Osteocyte (in vitro differentiated cells): ENCODE measurements at regions not wholly inside any gene's neighbourhood (a gene's known extent, or its start where the extent isn't known, plus 50 kb on each side); places are given as distances from the start of the nearest gene placed in this dataset.

Source experiments
- DNase-seq: peaks from one replicate; pipeline ENCODE4 v3.0.0; 2021; ENCODE audit warnings: mixed read lengths; ENCODE audit not compliant: unreplicated experiment; ENCODE audit errors: extremely low spot score
- H3K27ac Mint-ChIP-seq: one replicate; pipeline ENCODE4 v1.8.0; 2021; ENCODE audit warnings: mild to moderate bottlenecking, mixed read lengths; ENCODE audit not compliant: unreplicated experiment
- H3K27me3 Mint-ChIP-seq: one replicate; pipeline ENCODE4 v1.8.0; 2021; ENCODE audit warnings: mixed read lengths; ENCODE audit not compliant: unreplicated experiment
- H3K36me3 Mint-ChIP-seq: one replicate; pipeline ENCODE4 v1.8.0; 2021; ENCODE audit warnings: mixed read lengths; ENCODE audit not compliant: unreplicated experiment
- H3K4me1 Mint-ChIP-seq: one replicate; pipeline ENCODE4 v1.8.0; 2021; ENCODE audit warnings: mixed read lengths; ENCODE audit not compliant: unreplicated experiment
- H3K4me3 Mint-ChIP-seq: one replicate; pipeline ENCODE4 v1.8.0; 2021; ENCODE audit warnings: mild to moderate bottlenecking, moderate library complexity, mixed read lengths; ENCODE audit not compliant: unreplicated experiment
- H3K9me3 Mint-ChIP-seq: one replicate; pipeline ENCODE4 v1.8.0; 2021; ENCODE audit warnings: mixed read lengths; ENCODE audit not compliant: unreplicated experiment
- TF ChIP-seq, protein P1 (sequence below): fragments of 200-600 bp; sonication (generic); IDR thresholded peaks from 2 replicates; pipeline ENCODE4 v1.5.0; 2021; ENCODE audit warnings: antibody characterized with exemption, mild to moderate bottlenecking, moderate library complexity

DNA sequence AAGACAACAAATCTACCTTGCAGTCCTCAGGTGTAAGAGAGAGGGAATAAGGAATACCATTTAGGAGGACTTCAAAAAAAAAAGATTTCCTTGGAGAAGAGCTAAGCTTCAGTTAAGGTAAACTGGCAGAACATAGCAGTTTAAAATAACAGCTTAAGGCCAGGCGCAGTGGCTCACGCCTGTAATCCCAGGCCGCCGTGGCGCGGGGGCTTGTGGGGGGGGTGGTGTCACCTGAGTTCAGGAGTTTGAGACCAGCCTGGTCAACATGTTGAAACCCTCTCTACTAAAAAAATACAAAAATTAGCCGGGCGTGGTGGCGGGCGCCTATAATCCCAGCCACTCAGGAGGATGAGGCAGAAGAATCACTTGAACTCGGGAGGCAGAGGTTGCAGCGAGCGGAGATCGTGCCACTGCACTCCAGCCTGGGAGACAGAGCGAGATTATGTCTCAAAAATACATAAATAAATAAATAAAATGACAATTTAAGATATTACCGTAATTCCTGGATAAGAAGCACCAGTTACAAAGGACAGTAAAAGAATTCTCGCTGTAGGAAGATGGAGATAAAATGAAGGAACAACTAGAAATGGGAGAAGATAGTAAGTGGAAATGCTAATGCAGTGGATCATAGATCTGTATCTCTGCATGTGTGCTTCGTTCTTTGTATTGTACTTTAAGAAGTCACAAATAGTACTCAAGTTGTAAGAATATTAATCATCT, 1140.2 kb downstream of the NCAM2 start:
- Mint-ChIP-seq H3K27me3 (peaks cover 2% of the 10 kb centered on the region), H3K9me3 (peaks cover 6% of the 10 kb centered on the region), H3K27ac (no peak overlapping the region), H3K36me3 (no peaks in the 10 kb centered on the region), H3K4me1 (no peaks in the 10 kb centered on the region), H3K4me3 (no peak overlapping the region)
- DNase-seq = no peak
- TF ChIP-seq, protein P1, sequence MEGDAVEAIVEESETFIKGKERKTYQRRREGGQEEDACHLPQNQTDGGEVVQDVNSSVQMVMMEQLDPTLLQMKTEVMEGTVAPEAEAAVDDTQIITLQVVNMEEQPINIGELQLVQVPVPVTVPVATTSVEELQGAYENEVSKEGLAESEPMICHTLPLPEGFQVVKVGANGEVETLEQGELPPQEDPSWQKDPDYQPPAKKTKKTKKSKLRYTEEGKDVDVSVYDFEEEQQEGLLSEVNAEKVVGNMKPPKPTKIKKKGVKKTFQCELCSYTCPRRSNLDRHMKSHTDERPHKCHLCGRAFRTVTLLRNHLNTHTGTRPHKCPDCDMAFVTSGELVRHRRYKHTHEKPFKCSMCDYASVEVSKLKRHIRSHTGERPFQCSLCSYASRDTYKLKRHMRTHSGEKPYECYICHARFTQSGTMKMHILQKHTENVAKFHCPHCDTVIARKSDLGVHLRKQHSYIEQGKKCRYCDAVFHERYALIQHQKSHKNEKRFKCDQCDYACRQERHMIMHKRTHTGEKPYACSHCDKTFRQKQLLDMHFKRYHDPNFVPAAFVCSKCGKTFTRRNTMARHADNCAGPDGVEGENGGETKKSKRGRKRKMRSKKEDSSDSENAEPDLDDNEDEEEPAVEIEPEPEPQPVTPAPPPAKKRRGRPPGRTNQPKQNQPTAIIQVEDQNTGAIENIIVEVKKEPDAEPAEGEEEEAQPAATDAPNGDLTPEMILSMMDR = no peak

DNA sequence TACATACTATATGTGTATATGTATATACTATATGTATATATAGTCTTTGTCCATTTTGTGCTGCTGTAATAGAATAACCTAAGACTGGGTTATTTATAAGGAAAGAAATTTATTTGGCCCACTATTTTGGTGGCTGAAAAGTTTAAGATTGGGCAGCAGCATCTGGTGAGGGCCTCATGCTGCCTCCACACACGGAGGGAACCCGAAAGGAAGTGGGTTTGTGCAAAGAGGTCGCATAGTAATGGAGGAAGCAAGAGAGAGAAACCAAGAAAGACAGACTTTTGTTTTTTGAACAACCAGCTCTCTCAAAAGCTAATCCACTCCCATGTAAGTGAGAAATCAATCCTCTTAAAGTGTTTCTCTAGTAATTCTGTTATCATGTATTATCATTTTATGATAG, 1147.3 kb downstream of the NCAM2 start:
- no peak for DNase-seq

DNA sequence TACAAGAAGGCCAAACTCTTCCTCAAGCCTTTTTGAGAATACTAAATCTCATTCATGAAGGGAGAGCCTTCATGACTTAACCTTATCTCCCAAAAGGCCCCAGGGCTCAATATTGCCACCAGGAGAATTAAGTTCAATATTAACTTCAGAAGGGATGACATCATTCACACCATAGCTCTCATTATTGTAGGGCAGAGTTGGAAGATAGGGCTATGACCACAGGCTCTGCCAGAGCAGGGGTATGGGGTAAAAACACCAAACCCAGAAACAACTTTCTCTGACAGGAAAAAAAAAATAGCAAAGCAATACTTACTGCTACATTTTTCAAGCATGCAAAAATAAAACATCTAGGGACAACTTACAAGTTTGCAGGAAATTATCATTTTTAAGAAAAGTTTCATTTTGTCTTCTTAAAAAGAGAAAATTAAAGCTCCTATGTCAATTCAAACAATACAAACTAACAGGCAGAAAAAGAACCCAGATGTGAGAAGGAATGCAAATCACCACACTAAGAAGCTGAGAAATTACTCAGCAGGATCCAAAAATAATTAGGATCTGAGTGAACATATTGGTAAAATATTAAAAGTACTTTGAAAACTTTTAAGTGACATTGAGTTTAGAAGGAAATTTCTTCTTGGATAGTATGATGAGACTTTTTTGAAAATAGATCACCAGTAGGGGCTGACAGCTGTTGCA, 1156.5 kb downstream of the NCAM2 start:
- H3K27ac Mint-ChIP-seq = no peak overlapping the region
- H3K36me3 Mint-ChIP-seq = no peaks in the 10 kb centered on the region
- TF ChIP-seq, protein P1 = no peak

More for the DNA sequence above, 1147.3 kb downstream of the NCAM2 start:
- Mint-ChIP-seq H3K36me3 (no peaks in the 10 kb centered on the region), H3K27ac (no peak overlapping the region), H3K4me3 (no peak overlapping the region), H3K4me1 (no peaks in the 10 kb centered on the region), H3K9me3 (peaks cover 19% of the 10 kb centered on the region), H3K27me3 (no peaks in the 10 kb centered on the region)
- TF ChIP-seq, protein P1 = no peak

DNA sequence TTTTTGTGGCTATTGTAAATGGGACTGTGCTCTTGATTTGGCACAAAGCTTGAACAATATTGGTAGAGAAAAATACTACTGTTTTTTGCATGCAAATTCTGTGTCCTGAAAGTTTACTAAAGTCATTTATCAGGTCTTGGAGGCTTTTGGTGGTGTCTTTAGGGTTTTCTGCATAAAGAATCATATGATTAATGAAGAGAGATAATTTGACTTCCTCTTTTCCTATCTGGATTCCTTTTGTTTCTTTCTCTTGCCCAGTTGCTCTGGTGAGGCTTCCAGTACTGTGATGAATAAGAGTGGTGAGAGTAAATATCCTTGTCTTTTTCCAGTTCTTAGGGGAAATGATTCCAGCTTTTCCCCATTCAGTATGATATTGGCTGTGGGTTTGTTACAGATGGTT, 1166.7 kb downstream of the NCAM2 start:
- Mint-ChIP-seq H3K4me3 (no peak overlapping the region), H3K27ac (no peak overlapping the region), H3K4me1 (no peaks in the 10 kb centered on the region), H3K27me3 (peaks cover 3% of the 10 kb centered on the region), H3K36me3 (no peaks in the 10 kb centered on the region), H3K9me3 (peaks cover 16% of the 10 kb centered on the region)
- TF ChIP-seq, protein P1 = no peak
- DNase-seq = no peak

More for the DNA sequence above, 1156.5 kb downstream of the NCAM2 start:
- no peak overlapping the region for H3K4me3 Mint-ChIP-seq
- DNase-seq = no peak
- peaks cover 7% of the 10 kb centered on the region for H3K9me3 Mint-ChIP-seq
- H3K4me1 Mint-ChIP-seq = no peaks in the 10 kb centered on the region
- no peaks in the 10 kb centered on the region for H3K27me3 Mint-ChIP-seq

DNA sequence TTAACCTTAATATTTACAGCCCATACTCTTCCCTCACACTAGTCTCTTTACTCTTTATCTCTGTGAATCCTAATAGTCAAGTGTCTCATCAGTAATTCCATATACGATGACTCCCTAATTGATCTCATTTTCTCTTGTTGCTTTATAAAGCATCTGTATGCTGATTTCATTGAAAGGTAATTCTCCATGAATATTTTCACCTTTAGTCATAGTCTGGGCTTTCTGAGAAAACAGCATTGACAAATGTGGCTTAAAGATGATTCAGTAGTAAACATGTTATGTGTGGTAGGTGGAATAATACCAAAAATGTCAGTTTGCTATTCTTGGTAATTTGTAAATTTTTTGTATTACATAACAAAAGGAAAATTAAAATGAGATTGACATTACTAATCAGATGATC, 1176.5 kb downstream of the NCAM2 start:
- peaks cover 9% of the 10 kb centered on the region for H3K9me3 Mint-ChIP-seq
- TF ChIP-seq, protein P1 = no peak
- no peak overlapping the region for H3K4me3 Mint-ChIP-seq
- H3K4me1 Mint-ChIP-seq = no peaks in the 10 kb centered on the region
- H3K27me3 Mint-ChIP-seq = no peaks in the 10 kb centered on the region
- no peaks in the 10 kb centered on the region for H3K36me3 Mint-ChIP-seq
- H3K27ac Mint-ChIP-seq = no peak overlapping the region
- no peak for DNase-seq
